ENCODE measurements at regions not wholly inside any gene's neighbourhood (a gene's known extent, or its start where the extent isn't known, plus 50 kb on each side); places are given as distances from the start of the nearest gene placed in this dataset.
"Not testable (repeated sequence)": the region's sequence is repeated elsewhere in the genome, so short reads cannot be mapped to it uniquely, and the experiment has no call there.

- no peak for DNase-seq
Measured at GRCh38 chr21:35840197-35840799, 220.0 kb downstream of the SETD4 start.

GRCh38 chr21:35838987-35839763 lies 221.2 kb downstream of the SETD4 start:
- no peak for DNase-seq

DNA sequence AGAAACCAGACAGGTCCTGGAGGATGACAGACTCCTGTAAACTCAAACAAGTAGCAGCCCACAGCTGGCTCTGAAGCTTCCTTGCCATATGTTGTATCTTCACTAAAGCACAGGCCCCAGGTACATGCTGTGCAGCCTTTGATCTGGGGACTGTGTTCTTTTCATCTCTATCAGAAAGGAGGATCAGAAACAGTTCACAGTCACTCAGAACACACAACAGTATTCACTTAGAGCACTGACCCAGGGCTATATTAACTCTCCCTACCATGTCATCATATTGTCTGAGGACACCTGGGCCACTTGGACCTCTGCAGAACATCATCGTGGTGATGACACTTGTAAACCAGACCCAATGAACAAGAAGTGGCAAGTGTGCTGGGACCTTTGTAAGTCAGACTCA lies 222.0 kb downstream of the SETD4 start:
- no peak for DNase-seq

- no peak for DNase-seq
Measured at GRCh38 chr21:35833991-35834390, 226.3 kb downstream of the SETD4 start.

GRCh38 chr21:35833388-35833787 lies 226.9 kb downstream of the SETD4 start:
- DNase-seq = no peak

DNA sequence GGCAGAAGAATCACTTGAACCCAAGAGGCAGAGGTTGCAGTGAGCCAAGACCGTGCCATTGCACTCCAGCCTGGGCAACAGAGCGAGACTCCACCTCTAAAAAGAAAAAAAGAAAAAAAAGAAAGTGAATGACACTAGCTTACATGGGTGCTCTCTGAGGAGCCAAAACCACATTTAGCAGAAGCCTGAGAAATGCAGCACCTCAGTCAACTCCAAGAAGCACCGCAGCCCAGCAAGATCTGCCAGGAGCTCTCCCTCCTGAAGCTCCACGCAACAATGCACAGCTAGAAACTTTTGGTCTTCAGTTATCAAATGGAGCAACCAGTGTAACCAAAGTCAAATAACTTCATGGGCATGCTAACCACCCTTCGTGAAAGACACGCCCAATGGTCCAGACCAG lies 229.1 kb downstream of the SETD4 start:
- DNase-seq = no peak

DNA sequence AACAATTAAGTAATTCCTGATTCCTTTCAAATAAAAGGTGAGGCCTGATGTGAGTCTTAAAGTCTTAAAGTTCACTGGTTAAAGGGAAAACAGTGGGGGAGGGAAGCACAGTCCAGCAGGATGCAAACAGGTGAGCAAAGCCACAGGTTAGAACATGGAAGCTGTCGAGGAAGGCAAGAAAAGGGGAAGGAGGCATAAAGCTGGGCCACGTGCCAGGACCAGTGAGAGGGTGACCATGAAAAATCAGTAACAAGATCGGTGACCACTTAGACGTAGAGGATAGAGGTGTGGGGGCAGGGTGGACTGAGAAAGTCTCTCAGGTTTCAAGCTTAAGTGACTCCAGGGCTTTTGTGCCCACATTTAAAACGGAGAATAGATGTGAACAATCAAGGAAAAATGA lies 231.3 kb downstream of the SETD4 start:
- DNase-seq = no peak

DNA sequence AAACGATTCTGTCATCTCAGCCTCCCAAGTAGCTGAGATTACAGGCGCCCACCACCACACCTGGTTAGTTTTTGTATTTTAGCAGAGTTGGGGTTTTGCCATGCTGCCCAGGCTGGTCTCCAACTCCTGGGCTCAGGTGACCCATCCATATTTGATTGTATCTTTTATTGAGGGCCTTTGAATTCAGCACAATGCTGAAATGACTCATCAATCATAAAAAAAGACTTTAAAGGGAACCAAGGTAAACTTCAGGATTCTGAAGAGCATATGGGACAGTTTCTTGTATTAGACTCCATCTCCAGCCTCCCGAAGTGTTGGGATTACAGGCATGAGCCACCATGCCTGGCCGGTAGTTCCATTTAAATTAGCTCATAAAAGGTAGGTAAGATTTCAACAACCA lies 232.2 kb downstream of the SETD4 start:
- no peak for DNase-seq

DNA sequence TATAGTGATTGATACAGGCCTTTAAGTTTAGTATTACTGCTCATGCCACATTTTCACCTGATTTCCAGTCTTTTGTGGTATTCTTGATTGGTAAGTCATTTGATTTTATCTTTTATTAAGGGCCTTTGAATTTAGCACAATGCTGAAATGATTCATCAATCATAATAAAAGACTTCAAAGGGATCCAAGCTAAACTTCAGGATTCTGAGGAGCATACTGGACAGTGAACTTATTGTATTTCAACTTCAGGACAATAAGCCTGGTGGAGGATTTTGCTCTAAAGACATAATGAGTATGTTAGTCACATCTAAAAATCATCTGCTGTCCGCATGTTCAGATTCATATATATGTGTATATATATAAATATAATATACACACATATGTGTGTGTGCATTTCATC lies 233.3 kb downstream of the SETD4 start:
- no peak for DNase-seq

DNA sequence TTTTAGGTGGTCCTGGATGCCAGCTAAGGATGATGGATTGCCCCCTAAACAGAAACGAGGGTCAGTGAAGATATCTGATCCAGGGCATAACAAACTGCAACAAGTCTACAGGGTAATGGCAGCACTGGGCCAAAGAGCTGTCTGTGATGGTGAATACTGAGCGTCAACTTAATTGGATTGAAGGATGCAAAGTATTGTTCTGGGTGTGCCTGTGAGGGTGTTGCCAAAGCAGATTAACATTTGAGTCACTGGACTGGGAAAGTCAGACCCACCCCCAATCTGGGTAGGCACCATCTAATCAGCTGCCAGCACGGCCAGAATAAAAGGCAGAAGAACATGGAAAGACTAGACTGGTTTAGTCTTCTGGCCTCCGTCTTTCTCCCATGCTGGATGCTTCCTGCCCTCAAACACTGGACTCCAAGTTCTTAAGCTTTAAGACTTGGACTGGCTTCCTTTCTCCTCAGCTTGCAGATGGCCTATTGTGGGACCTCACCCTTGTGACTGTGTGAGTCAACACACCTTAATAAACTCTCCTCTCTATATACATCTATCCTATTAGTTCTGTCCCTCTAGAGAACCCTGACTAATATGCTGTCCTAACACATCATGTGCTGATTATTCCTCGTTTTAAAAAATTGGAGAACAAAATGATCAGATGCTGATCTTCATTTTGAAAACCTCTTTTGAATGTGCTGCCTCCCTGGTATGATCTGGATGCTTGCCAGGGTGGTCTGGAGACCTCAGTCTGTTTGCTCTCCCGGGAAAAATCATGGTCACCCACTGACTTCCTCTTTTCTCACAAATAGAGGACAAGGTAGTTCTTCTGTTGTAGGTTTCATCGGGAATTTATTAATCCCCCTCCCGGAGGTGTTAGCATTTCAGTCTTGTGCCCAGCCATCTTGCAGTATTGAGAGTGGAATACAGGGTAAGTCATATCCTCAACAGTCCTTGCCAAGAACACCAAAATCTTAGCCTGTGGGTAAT lies 234.7 kb downstream of the SETD4 start:
- no peak for DNase-seq

DNA sequence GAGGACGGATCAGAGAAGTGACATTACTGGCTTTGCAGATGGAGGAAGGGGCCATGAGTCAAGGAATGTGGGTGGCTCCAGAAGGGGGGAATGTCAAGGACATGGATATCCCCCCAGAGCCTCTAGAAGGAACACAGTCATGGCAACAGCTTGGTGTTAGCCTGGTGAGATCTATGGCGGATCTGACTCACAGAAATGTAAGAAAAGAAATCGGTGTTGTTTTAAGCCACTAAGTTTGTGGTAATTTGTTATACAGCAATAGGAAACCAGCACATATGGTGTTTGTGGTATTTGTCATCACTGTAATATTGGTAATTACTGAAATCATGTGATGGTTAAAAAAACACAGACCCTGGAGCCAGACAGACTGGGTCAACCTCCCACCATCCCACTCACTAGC lies 236.2 kb downstream of the SETD4 start:
- DNase-seq = no peak

DNA sequence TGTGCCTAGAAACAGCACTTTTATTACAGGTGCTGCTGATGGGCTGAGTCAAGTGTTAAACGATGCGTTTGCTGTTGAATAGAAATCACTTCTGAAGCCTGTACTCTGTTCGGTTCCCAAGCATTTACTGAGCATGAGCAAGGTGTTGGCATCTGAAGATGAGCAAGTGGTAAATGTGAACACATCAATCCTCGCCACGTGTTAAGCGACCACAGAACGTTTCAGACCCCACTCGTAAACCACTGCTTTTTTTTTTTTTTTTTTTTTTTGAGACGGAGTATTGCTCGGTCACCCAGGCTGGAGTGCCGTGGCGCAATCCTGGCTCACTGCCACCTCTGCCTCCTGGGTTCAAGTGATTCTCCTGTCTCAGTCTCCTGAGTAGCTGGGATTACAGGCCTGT lies 241.2 kb downstream of the SETD4 start:
- DNase-seq = no peak

DNA sequence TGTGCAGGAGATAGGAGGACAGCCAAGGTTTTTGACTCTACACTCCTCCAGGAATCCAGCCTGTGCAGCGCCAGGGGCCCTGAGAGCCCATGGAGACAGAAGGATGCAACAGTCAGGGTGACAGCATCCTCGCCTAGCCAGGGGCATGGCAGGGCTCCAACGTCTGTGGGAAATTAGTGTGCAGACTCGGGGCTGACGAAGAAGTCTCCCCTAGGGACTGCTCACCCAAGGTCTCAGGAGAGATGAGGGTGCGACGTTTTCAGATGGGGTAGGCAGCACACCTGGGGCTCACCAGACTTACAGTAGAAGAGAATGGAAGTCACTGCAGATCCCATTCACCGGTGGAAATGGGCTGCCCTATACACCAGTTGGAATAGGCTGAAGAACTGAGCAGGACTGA lies 241.7 kb downstream of the SETD4 start:
- no peak for DNase-seq

DNA sequence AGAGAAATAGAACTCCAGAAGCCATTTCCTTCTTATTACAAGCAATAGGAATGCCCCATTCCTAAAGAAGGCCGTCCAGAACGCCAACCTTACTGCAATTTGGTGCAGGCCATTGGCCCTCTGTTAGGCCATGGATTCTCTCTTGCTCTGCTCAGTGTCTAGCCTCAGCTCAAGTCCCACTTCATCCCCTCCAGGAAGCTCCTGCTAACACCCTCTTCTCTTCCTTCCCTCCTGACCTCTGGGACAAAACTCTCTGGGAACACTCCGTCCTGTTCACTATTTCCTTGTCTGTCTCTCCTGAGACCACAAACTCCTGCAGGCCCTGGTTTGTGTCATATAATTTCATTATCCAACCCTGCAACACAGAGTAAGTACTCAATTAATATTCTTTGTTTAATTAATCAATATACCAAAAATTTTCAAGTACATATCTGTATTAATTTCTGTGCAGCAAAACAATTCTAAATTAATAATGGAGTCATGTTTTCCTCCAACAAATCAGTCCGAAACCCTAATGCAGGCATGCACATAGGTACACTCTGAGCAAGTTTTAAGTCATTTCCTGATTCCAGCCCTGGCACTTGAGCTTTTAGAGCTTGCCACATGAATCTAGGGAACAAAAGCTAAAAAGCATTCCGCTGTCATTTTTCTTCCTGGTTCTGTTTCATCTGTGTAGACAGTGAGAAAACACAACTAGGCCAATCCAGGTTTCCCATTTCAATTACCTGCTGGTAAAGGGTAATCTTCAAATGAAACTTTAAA lies 245.3 kb downstream of the SETD4 start:
- no peak for DNase-seq

DNA sequence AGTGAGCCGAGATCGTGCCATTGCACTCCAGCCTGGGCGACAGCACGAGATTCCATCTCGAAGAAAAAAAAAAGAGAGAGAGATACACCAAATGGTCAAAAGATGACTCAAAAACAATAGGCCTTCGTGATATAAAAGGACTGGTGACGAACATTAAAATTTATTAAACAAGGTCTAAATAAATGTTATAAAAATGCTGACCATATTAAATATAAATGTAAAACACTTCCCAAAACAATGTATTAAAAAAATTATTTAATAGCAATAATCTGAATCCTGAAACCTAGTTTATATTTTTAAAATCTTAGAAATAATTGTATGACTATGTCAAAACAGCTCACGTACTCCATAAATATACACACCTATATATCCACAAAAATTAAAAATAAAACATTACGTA lies 247.6 kb downstream of the SETD4 start:
- DNase-seq = no peak

DNA sequence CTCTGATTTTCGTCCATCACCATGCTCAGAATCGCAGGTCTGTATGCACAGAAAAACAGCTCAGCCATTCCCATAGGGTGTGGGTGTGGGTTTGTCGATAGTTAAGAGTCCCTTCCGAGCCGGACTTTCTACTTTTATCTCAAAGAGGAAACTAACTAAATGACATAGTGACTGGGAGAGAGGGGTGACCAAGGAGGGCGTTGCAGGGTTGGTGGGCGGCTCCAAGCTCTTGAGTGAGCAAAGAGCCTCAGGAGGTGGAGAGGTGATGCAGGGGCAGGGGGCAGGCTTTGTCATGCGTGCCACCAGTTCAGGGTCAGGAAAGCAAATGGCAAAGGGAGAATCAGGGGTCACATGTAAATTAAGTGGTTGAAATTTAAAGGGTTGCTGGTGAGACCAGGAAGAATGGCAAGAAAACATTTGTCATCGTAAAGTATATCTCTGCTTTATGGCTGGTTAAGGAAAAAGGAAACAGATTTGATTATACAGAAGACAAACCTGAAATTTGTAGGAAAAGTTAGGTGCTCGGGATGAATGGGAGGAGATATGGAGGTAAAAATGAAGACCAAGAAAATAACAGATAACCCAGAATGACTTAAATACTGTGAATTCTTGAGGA lies 249.0 kb downstream of the SETD4 start:
- DNase-seq = no peak

GRCh38 chr21:35810431-35810970 lies 249.8 kb downstream of the SETD4 start:
- DNase-seq = no peak

DNA sequence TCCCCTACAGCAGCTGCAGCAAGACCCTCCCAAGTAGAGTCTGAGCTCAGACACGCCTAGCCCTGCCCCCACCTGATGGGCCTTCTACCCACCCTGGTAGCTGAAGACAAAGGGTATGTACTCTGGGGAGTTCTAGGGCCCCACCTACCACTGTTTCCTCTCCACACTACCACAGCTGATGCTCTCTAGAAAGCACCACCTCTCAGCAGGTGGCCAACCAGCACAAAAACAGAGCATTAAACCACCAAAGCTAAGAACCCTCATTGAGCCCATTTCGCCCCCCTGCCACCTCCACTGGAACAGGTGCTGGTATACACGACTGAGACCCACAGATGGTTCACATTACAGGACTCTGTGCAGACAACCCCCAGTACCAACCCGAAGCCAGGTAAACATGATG lies 258.9 kb downstream of the SETD4 start:
- DNase-seq = no peak

GRCh38 chr21:35800796-35801385 lies 259.4 kb downstream of the SETD4 start:
- not testable (repeated sequence) for DNase-seq

- DNase-seq = no peak
Measured at GRCh38 chr21:35796844-35797243, 263.5 kb downstream of the SETD4 start.

DNA sequence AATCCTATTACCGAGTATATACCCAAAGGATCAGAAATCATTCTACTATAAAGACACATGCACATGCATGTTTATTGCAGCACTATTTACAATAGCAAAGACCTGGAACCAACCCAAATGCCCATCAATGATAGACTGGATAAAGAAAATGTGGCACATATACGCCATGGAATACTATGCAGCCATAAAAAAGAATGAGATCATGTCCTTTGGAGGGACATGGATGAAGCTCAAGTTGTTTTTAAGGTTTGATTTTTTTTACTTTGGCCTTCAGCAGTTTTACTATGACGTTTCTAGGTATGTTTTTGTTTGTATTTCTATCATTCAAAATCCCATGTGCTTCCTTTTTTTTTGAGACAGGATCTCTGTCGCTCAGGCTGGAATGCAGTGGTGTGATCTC lies 265.8 kb downstream of the SETD4 start:
- DNase-seq = not testable (repeated sequence)

Data from activated CD4-positive, CD25-positive, alpha-beta regulatory T cell treated with anti-CD3 and anti-CD28 coated beads, Interleukin-2, amount 50 U/mL, for 72 hours (primary cell).